GM12874 (cell line): ENCODE measurements at regions not wholly inside any gene's neighbourhood (a gene's known extent, or its start where the extent isn't known, plus 50 kb on each side); places are given as distances from the start of the nearest gene placed in this dataset.

Experiments used
- TF ChIP-seq, protein P1 (sequence below): IDR thresholded peaks from 2 replicates; pipeline ENCODE4 v1.5.1; 2011; ENCODE audit warnings: low read depth, mild to moderate bottlenecking, control low read depth, low read length, moderate library complexity; ENCODE audit not compliant: insufficient read depth

DNA sequence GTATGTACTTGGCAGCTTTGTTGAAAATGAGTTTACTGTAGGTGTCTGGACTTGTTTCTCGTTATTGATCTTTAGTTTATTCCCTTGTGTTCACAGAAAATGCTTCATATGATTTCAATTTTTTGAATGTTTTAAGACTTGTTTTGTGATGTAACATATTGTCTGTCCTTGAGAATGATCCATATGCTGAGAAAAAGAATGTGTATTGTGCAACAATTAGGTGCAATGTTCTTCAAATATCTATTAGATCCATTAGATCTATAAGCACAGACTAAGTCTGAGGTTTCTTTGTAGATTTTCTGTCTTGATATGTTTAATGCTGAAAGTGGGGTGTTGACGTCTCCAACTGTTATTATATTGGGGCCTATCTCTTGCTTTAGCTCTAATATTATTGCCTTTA is 879.6 kb upstream of the LRFN5 start:
- TF ChIP-seq, protein P1, sequence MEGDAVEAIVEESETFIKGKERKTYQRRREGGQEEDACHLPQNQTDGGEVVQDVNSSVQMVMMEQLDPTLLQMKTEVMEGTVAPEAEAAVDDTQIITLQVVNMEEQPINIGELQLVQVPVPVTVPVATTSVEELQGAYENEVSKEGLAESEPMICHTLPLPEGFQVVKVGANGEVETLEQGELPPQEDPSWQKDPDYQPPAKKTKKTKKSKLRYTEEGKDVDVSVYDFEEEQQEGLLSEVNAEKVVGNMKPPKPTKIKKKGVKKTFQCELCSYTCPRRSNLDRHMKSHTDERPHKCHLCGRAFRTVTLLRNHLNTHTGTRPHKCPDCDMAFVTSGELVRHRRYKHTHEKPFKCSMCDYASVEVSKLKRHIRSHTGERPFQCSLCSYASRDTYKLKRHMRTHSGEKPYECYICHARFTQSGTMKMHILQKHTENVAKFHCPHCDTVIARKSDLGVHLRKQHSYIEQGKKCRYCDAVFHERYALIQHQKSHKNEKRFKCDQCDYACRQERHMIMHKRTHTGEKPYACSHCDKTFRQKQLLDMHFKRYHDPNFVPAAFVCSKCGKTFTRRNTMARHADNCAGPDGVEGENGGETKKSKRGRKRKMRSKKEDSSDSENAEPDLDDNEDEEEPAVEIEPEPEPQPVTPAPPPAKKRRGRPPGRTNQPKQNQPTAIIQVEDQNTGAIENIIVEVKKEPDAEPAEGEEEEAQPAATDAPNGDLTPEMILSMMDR: no peak

DNA sequence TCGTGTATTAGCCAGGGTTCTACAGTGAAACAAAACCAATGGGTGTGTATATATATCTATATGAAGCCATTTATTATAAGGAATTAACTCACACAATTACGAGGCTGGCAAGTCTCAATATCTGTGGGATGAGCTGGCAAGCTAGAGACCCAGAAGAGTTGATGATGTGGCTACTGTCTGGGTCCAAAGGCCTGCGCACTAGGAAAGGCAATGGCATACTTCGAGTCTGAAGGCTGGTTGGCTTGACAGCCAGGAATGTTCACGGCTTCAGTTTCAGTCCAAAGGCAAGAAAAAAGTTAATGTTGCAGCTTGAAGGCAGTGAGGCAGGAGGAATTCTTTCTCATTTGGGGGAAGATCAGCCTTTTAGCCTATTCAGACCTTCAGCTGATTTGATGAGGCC is 893.3 kb upstream of the LRFN5 start:
- TF ChIP-seq, protein P1: no peak

DNA sequence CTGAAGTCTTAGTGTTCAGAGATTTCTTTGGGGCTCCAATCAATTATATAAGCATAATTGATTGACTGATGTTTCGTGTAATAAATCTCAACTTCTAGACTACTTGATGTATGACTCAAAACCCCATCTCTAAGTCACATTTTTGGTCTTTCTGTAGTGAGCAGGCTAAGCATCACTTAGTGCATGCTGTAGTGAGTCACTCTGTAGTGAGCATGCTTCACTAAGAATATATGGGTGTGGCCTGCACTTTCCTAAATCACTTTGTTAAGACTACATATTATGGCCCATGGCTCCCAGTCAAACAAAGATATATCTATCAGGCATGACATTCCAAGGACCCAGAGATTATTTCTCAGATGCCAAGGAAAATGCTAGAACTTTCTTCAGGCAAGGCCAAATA is 909.4 kb upstream of the LRFN5 start:
- TF ChIP-seq, protein P1: no peak

DNA sequence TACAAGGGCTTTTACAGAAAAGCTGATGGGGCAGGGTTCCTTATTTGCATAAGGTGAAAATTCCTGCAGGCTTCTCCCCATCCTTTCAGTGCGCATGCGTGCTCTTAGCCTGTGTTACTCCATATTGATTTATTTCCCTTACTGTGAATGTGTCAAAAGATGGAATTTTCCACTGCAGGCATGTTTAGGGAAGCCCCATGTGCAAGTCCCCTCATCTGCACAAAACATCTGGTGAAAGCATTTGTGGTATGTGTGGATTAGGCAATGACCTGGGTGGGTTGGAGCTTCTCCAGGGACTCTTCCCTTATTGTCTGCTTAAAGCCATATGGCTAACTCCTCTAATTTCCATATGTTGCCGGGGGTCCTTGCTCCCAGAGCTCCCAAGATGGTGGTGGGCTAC is 912.7 kb upstream of the LRFN5 start:
- TF ChIP-seq, protein P1: no peak

DNA sequence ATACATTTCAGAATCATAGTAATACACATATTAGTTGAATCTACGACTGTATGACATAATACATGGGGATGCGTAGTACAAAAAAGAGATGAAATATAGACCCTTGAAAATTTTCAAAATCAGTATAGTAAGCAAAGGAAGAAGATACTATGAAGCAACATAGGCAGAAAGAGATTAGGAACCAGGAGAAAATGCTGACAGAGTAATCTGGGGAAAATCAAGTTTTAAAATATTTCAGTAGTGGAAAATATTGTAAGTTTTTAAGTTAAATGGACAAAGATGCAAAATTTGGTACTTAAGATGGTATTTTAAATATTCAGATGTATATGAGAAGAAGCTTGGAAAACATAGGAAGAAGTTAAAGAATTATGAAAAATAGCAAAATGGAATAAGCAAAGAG is 915.6 kb upstream of the LRFN5 start:
- TF ChIP-seq, protein P1: no peak

DNA sequence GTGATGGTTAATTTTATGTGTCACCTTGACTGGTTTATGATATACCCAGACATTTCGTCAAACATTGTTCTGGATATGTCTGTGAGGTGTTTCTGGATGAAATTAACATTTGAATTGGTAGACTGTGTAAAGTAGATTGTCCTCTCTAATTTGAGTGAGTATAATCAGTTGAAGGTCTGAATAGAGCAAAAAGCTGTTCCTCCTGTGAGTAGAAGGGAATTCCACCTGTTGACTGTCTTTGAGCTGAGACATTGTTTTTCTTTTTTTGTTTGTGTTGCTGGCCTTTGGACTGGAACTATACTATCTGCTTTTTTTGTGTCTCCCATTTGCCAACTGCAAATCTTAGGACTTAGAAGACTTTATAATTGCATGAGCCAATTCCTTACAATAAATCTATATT is 920.9 kb upstream of the LRFN5 start:
- TF ChIP-seq, protein P1: no peak

DNA sequence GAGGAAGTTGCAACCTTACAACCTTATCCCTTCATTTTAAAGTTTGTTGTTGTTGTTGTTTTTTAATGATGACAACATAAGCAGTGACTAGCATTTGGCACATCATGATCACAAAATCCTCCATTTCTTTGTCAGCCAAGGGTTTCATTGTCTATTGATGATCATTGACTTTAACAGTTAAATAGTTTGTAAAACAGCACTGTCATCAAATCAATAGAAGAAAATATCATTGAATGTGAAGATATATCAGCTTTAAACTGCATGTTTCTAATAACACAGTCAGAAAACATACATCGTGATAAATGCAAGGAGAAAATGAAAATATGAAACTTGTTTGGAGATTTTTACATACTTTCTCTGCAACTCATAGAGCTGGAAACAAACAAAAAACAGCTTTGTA is 922.3 kb upstream of the LRFN5 start:
- TF ChIP-seq, protein P1: no peak
